ENCODE measurements at regions not wholly inside any gene's neighbourhood (a gene's known extent, or its start where the extent isn't known, plus 50 kb on each side); places are given as distances from the start of the nearest gene placed in this dataset.

- H3K4me3 Mint-ChIP-seq = no peak overlapping the region
- no peak for DNase-seq
- H3K27ac Mint-ChIP-seq = no peak overlapping the region
- no peaks in the 10 kb centered on the region for H3K4me1 Mint-ChIP-seq
- CTCF ChIA-PET = no interaction called here
- no peaks in the 10 kb centered on the region for H3K9me3 Mint-ChIP-seq
- no peaks in the 10 kb centered on the region for H3K36me3 Mint-ChIP-seq
- H3K27me3 Mint-ChIP-seq = no peaks in the 10 kb centered on the region
Observed at GRCh38 chr4:173821036-173821435, 291.0 kb upstream of the HAND2 start.

GRCh38 chr4:173807347-173807746, 277.3 kb upstream of the HAND2 start:
- no peaks in the 10 kb centered on the region for H3K9me3 Mint-ChIP-seq
- no peaks in the 10 kb centered on the region for H3K4me1 Mint-ChIP-seq

DNA sequence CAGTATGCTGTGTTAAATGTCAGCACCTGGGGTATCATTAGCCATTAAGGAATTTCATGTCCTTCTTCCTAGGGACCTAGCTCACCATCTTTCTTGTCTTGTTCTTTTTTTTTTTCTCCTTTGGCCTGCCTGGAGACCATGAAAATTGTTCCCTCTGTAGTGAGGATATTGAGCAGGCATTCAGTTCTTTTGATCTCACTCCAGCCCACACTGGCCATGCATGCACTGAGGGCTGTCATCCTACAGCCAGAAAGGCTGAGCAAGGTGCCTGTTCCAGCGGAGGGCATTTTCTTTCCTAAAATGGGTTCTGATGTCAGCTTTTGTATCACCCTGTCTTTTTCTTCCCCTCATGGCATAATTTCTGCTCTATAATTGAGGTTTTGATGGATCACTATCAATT, 275.9 kb upstream of the HAND2 start:
- Mint-ChIP-seq H3K4me3 (no peak overlapping the region), H3K36me3 (no peaks in the 10 kb centered on the region), H3K4me1 (no peaks in the 10 kb centered on the region), H3K9me3 (no peaks in the 10 kb centered on the region), H3K27ac (no peak overlapping the region), H3K27me3 (no peaks in the 10 kb centered on the region)
- no peak for DNase-seq
- CTCF ChIA-PET = no interaction called here

More at GRCh38 chr4:173807347-173807746, 277.3 kb upstream of the HAND2 start:
- Mint-ChIP-seq H3K27ac (no peak overlapping the region), H3K4me3 (no peak overlapping the region), H3K27me3 (no peaks in the 10 kb centered on the region), H3K36me3 (no peaks in the 10 kb centered on the region)
- CTCF ChIA-PET = no interaction called here
- no peak for DNase-seq

- H3K27ac Mint-ChIP-seq = no peak overlapping the region
- CTCF ChIA-PET = no interaction called here
- H3K9me3 Mint-ChIP-seq = peaks cover 1% of the 10 kb centered on the region
- H3K27me3 Mint-ChIP-seq = no peaks in the 10 kb centered on the region
- H3K4me1 Mint-ChIP-seq = no peaks in the 10 kb centered on the region
- no peak for DNase-seq
- H3K36me3 Mint-ChIP-seq = no peaks in the 10 kb centered on the region
- H3K4me3 Mint-ChIP-seq = no peak overlapping the region
Observed at GRCh38 chr4:173802662-173803022, 272.6 kb upstream of the HAND2 start.

DNA sequence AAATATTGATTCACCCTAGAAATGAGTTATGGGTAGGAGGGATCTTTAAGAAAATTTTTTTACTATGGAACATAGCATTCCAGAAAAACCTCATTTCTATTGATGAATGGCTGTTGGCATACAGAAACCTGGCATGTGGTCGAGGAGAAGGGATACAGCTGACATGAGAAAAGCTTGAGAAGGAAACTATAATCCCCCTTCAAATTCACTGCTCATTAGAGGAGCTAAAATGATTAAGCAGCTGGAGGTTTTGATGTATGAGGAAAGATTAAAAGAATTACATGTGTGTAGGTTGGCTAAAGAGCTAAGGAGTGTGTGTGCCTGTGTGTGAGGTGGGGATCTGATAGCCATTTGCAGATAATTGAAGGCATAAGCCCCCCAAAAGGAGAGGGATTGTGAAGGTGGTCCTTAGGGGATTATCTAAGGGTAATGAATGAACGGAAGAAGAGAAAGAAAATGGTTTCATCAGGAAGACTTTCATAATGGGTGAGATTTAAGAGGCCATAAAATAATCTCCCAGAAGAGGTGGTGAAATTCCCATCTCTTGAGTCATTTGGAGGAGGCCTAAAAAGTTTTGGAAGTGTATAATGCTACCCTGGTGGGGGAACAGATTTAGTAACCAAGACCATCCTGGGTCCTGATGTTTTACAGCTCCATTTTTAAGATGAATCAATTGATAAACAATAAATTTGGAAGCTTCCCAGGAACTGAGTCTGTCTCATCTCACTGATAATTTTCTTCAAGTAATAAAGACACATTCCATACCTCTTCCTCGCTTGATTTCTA, 272.0 kb upstream of the HAND2 start:
- no peak for DNase-seq
- CTCF ChIA-PET = no interaction called here
- H3K27me3 Mint-ChIP-seq = no peaks in the 10 kb centered on the region

GRCh38 chr4:173801361-173801760, 271.3 kb upstream of the HAND2 start:
- CTCF ChIA-PET = no interaction called here
- Mint-ChIP-seq H3K4me3 (no peak overlapping the region), H3K27me3 (no peaks in the 10 kb centered on the region), H3K9me3 (peaks cover 1% of the 10 kb centered on the region), H3K4me1 (no peaks in the 10 kb centered on the region), H3K27ac (no peak overlapping the region), H3K36me3 (no peaks in the 10 kb centered on the region)
- no peak for DNase-seq

More for the DNA sequence above, 272.0 kb upstream of the HAND2 start:
- H3K4me1 Mint-ChIP-seq = no peaks in the 10 kb centered on the region
- H3K36me3 Mint-ChIP-seq = no peaks in the 10 kb centered on the region
- H3K9me3 Mint-ChIP-seq = peaks cover 1% of the 10 kb centered on the region
- H3K4me3 Mint-ChIP-seq = no peak overlapping the region
- no peak overlapping the region for H3K27ac Mint-ChIP-seq

- Mint-ChIP-seq H3K4me3 (no peak overlapping the region), H3K27ac (no peak overlapping the region), H3K9me3 (peaks cover 1% of the 10 kb centered on the region), H3K4me1 (no peaks in the 10 kb centered on the region), H3K36me3 (no peaks in the 10 kb centered on the region), H3K27me3 (no peaks in the 10 kb centered on the region)
- CTCF ChIA-PET = no interaction called here
- DNase-seq = no peak
Observed at GRCh38 chr4:173797296-173797695, 267.3 kb upstream of the HAND2 start.

DNA sequence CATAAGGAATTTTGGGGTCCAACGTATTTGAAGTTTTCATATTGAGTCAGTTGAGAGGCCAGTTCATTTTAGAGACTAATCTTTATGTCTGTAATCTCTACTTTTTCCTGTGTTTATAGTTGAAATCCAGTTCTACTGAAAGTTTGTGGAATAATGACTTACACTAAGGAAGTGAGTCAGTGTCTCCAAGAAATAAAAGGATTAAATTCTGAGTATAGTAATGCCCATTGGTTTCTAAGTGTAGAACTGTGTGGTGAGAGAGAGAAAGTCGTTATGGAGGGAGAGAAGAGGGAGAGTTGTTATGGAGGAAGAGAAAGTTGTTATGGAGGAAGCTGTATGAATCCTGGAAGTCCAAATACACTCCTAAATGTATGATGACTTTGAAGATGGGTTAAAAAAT, 264.6 kb upstream of the HAND2 start:
- H3K27ac Mint-ChIP-seq = no peak overlapping the region

GRCh38 chr4:173793937-173794510, 264.0 kb upstream of the HAND2 start:
- no peak overlapping the region for H3K27ac Mint-ChIP-seq
- CTCF ChIA-PET = no interaction called here
- peaks cover 1% of the 10 kb centered on the region for H3K9me3 Mint-ChIP-seq
- DNase-seq = no peak
- no peaks in the 10 kb centered on the region for H3K27me3 Mint-ChIP-seq
- H3K36me3 Mint-ChIP-seq = no peaks in the 10 kb centered on the region
- no peaks in the 10 kb centered on the region for H3K4me1 Mint-ChIP-seq
- no peak overlapping the region for H3K4me3 Mint-ChIP-seq

More for the DNA sequence above, 264.6 kb upstream of the HAND2 start:
- CTCF ChIA-PET = no interaction called here
- Mint-ChIP-seq H3K9me3 (peaks cover 1% of the 10 kb centered on the region), H3K36me3 (no peaks in the 10 kb centered on the region), H3K4me1 (no peaks in the 10 kb centered on the region), H3K27me3 (no peaks in the 10 kb centered on the region), H3K4me3 (no peak overlapping the region)
- no peak for DNase-seq

DNA sequence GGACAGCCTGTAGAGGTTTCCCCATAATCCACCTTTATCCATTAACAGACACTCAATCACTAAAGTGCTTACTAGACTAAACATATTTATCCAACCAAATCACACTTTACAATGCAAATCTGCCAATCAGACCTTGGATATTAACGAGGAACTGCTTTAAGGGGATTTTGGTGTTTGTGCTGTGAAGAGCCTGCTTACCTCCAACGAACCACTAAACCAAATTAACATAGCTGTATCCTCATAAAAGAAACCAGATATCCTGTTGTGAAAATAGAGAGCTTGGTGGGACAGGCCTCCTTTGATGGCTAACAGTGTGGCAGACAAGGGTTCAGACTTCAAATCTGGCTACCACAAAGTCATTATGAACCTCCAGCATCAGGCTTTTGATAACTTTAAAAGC, 252.6 kb upstream of the HAND2 start:
- Mint-ChIP-seq H3K36me3 (no peaks in the 10 kb centered on the region), H3K4me3 (no peak overlapping the region), H3K27me3 (no peaks in the 10 kb centered on the region), H3K4me1 (no peaks in the 10 kb centered on the region), H3K9me3 (peaks cover 6% of the 10 kb centered on the region), H3K27ac (no peak overlapping the region)
- DNase-seq = no peak
- CTCF ChIA-PET = no interaction called here

DNA sequence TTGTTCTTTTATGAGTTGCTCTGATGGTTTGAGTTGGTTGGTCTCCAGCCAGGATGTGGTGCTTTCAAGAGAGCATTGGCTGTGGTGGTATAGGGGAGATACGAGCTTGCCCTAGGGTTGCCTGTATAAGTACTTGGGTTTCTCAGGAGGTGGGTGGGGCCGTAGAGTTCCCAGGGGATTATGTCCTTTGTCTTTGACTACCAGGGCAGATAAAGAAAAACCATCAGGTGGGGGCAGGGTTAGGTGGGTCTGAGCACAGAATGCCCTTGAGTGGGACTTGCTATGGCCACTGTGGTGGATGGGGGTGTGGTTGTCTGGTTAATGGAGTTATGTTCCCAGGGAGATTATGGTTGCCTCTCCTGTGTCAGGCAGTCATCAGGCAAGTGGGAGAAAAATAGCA, 247.9 kb upstream of the HAND2 start:
- H3K36me3 Mint-ChIP-seq = no peaks in the 10 kb centered on the region
- DNase-seq = no peak
- no peak overlapping the region for H3K4me3 Mint-ChIP-seq
- H3K4me1 Mint-ChIP-seq = peaks cover 4% of the 10 kb centered on the region
- no peak overlapping the region for H3K27ac Mint-ChIP-seq
- peaks cover 6% of the 10 kb centered on the region for H3K9me3 Mint-ChIP-seq
- CTCF ChIA-PET = no interaction called here
- no peaks in the 10 kb centered on the region for H3K27me3 Mint-ChIP-seq

DNA sequence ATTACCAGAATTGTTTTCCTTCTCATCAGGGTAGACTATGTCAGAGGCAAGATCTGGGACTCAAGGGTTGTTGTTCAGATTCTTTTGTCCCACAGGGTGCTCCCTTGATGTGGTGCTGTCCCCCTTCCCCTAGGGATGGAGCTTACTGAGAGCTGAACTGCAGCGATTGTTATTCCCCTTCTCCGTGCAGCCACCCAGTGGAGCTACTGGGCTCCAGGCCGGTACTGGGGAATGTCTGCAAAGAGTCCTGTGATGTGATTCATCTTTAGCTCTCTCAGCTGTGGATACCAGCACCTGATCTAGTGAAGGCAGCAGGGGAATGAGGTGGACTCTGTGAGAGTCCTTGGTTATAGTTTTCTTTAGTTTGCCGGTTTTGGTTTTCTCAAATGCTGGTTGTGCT, 247.4 kb upstream of the HAND2 start:
- Mint-ChIP-seq H3K4me1 (peaks cover 4% of the 10 kb centered on the region), H3K9me3 (peaks cover 6% of the 10 kb centered on the region), H3K27me3 (no peaks in the 10 kb centered on the region), H3K27ac (no peak overlapping the region), H3K36me3 (no peaks in the 10 kb centered on the region), H3K4me3 (no peak overlapping the region)
- DNase-seq = no peak
- CTCF ChIA-PET = no interaction called here

DNA sequence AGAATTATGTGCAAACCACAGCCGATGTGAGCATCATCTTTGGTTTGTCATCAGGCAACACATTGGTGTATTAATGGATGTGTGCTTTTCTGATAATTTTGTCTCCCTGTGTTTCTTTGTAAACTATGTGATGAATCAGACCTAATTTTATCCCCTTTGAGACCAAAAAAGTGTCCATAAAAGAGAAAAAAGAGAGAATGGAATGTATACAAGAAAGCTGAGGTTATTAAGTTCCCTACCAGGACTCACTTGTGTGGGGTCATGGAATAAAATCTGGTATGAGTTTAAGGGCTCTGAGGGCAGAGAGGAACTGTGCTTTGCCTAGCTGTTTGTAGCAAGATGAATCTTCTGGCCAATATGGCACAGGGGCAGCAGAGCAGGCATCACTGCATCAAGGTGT, 239.5 kb upstream of the HAND2 start:
- no peak overlapping the region for H3K27ac Mint-ChIP-seq
- H3K9me3 Mint-ChIP-seq = no peaks in the 10 kb centered on the region
- no peaks in the 10 kb centered on the region for H3K27me3 Mint-ChIP-seq
- H3K36me3 Mint-ChIP-seq = no peaks in the 10 kb centered on the region
- DNase-seq = no peak
- H3K4me3 Mint-ChIP-seq = no peak overlapping the region
- CTCF ChIA-PET = no interaction called here
- no peaks in the 10 kb centered on the region for H3K4me1 Mint-ChIP-seq

DNA sequence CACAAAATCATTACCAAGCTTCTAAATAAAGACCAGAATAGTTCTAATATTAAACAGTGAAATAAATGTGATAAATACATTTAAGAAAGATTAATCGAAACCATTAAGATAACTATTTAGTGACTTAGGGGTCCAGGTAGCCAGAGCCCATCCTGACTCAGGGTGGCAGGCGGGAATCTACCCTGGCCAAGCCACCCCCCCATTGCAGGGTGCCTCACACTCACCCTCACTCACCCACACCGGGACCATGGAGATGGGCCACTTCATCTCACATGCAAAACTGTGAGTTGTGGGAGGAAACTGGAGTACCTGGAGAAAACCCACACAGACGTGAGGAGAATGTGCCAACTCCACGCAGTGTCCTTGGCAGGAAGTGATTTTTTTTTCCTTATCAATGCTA, 237.6 kb upstream of the HAND2 start:
- H3K4me3 Mint-ChIP-seq = no peak overlapping the region
- no peak for DNase-seq
- H3K36me3 Mint-ChIP-seq = no peaks in the 10 kb centered on the region
- no peak overlapping the region for H3K27ac Mint-ChIP-seq
- H3K4me1 Mint-ChIP-seq = no peaks in the 10 kb centered on the region
- H3K27me3 Mint-ChIP-seq = no peaks in the 10 kb centered on the region
- no peaks in the 10 kb centered on the region for H3K9me3 Mint-ChIP-seq
- CTCF ChIA-PET = no interaction called here

DNA sequence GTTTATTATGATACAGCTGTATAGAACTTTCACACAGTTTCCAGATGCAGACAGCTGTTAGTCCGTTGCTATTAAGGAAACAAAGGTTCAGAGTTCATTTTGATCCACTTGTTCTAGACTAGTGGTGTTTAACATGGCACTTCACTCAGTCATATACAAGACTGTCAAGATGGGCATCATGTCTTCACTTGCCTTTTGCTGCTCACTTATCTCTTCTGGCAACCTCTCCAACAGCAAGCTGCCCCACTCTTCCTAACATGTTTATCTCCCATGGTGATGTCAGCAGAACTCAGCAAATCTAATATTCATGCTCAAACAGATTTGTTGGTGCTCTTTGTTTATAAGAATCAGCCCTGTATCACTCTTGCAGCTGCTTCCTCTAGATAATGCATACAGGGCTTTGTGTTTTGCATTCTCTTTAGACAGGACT, 236.2 kb upstream of the HAND2 start:
- no peaks in the 10 kb centered on the region for H3K9me3 Mint-ChIP-seq
- H3K27ac Mint-ChIP-seq = no peak overlapping the region
- DNase-seq = no peak
- no peaks in the 10 kb centered on the region for H3K4me1 Mint-ChIP-seq
- H3K27me3 Mint-ChIP-seq = no peaks in the 10 kb centered on the region
- CTCF ChIA-PET = no interaction called here
- H3K36me3 Mint-ChIP-seq = no peaks in the 10 kb centered on the region
- no peak overlapping the region for H3K4me3 Mint-ChIP-seq
